CD4-positive, alpha-beta T cell treated with Interleukin-17A for 4 hours (primary cell): ENCODE measurements at regions not wholly inside any gene's neighbourhood (a gene's known extent, or its start where the extent isn't known, plus 50 kb on each side); places are given as distances from the start of the nearest gene placed in this dataset.

Source experiments
- DNase-seq: peaks from one replicate; pipeline ENCODE4 v3.0.0-alpha.2; 2020; ENCODE audit warnings: mixed read lengths

DNA sequence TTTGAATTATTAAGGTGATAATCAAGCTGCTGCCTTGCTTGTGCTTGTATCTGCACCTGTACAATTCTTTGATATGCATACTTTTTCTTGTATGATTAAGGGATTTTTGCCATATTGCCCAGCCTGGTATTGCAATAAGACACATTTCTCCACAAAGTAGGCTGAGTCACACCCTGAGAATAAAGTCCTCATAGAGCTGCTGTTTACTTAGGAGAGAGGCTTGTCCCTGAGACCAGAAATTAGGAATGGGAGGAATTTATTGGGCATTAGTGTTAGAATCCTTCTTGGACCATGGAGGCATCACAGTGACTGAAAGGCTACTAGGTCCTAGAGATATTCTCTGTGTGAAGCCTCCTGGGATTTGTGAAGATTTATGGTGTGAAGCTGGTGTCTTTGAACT lies 506.8 kb upstream of the FBXO33 start:
- DNase-seq: no peak

DNA sequence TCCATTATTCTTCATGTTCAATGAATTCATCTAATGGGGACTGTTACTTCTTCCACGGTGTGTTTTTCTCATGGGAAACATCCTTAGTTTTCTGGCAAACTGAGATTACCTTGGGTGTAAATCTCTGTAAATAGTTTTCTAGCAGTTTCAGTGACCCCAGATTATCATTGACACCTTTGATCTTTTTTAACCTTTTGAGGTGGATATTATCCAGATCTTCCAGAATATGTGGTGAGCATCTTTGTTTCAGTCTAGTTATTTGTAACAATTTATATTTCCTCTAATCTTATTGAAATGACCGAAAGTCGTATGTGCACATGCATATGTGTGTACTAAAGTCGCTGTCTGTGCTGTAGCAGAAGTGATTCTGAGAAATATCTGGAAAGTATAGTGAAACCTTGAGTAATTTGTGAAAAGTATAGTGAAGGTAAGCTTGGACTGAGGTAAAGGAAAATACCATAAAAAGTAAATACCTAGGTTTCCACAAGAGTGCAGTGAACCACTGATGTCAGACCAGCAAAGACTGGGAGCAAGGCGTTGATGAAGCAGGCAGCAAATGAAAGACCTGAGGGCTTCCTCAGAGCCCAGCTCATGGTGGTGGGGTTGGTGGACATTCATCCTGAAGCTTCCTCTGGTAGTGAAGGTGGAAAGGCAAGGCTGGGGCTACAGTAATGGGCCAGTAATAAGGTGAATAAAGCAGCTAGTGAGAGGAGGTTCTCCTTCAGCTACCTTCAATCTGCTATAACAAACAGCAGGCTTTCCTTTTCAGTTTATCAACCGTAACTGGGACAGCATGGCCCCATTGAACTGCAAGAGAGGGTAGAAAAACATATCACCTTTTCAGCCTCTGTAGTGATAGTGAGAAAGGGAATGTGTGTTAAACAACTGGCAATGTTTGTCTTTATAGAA lies 480.2 kb upstream of the FBXO33 start:
- DNase-seq: no peak

DNA sequence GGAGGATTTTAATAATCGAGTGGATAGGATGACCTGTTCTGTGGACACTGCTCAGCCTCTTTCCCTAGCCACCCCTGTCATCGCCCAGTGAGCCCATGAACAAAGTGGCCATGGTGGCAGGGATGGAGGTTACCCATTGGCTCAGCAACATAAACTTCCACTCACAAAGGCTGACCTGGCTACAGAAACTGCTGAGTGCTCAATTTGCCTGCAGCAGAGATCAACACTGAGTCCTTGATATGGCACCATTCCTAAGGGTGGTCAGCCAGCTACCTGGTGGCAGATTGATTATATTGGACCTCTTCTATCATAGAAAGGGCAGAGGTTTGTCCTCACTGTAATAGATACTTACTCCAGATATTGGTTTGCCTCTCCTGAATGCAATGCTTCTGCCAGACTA lies 465.4 kb upstream of the FBXO33 start:
- no peak for DNase-seq

DNA sequence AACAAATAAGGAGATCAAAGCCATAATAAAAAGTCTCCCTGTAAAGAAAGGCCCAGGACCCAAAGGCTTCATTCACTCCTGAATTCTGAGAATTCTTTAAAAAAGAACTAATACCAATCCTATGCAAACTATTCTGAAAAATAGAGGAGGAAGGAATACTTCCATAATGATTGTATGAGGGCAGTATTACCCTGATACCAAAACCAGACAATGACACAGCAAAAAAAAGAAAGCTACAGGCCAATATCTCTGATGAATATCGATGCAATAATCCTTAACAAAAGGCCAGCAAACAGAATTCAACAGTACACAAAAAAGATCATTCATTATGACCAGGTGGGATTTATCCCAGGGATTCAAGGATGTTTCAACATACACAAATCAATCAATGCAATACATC lies 457.8 kb upstream of the FBXO33 start:
- no peak for DNase-seq

DNA sequence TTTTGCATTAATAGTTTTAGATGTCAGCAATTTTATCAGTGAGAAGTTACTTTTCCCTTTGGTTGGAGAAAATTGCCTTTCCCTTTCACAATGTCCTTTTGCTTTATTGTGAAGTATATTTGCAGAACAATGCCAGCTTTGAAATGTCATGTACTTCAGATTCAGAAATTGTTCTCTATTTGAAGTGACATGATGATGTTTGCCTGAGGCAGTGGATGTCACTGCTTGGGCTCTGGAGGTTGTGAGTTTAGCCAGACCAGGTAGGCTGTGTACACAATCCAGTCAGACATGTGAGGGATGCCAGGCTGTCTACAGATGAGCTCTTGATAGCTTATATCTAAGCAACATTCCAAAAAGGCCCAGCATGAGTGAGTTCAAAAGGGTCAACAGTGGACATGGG lies 451.9 kb upstream of the FBXO33 start:
- no peak for DNase-seq

DNA sequence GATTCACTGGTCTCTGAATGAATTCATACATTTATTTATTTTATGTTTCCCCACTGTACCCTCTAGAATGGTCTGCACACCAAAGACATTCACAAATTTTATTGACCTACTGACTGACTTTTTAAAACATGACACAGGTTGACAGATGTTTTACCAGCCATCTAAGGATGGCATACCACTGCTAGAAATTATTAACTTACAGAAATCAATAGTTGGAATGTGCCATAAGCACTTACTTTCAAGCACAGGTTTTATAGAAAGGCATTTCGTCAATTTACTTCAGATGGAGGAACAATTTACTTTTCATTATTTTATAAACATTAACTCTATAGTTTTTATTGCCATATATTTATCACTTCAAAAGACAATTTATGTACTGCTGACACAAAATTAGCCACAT lies 448.7 kb upstream of the FBXO33 start:
- no peak for DNase-seq

DNA sequence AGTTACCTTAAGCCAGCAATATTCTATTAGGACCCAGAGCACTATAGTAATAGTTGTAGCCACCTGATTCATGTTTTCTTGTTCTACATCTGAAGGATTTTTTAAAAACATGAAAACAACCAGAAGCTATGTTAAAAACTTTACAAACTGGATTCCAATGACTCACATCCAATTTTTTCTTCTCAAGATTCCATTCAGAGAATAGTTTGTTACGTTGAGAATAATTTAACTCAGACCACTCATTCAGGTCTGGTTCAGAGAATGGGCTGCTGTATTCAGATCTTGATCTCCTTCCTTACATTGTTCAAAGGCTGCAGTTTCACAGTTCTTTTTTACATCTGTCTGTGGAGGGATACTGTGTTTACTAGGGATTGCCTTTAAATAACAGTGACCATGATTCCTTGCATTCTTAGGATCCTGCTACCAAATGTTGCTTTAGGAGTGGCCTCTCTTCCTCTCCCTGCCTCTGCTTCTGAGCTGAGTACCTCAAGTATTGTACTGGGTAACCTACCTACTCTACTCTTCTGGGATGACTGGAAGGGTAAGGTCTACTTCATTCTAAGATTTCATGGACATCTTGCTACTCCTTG lies 448.0 kb upstream of the FBXO33 start:
- DNase-seq: no peak

DNA sequence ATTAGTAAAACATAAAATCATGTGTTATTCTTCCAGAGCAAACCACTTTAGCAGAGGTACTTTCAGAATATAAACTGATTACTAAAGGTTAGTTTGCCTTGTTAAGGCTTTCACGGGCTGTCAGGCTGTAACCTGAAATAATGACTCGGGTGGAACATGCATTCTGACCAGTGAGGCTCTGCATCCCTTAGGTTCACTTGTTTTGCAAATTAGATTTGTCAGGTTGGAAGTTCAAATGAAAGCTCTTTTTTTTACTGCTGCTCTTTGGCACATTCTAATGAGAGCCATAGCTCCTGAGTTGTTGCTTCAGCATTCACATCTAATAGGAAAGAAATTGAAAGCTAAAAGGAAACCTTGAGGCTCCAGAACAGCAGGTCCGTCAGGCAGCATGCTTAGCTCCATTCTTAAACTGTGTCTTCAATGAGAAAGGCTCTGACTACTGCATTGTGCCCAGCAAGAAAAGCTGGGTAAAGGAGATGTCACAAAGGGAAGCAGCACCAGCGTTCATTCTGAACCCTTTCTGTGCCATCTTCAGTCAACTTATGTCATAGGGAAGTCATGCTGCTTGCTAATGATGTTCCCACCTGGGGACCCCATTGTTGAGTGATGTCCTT lies 445.5 kb upstream of the FBXO33 start:
- DNase-seq: no peak

DNA sequence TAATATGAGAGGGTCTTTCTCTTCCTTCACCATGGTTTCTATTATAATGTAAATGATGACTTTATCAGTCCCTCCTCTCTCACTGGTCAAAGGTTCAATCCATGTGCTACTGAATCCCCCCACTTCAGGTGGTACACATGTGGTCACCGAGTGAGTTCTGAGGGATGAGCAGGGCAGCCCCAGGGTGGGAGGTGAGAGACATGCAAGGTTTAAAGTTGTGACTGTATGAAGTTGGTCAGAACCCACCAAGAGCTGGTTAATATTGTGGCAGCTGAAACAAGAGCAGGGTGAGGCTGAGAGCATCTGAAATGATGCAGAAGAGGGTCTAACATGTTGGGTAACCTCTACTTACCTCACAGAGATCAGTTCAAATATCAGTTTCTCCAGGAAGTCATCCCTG lies 444.7 kb upstream of the FBXO33 start:
- no peak for DNase-seq

DNA sequence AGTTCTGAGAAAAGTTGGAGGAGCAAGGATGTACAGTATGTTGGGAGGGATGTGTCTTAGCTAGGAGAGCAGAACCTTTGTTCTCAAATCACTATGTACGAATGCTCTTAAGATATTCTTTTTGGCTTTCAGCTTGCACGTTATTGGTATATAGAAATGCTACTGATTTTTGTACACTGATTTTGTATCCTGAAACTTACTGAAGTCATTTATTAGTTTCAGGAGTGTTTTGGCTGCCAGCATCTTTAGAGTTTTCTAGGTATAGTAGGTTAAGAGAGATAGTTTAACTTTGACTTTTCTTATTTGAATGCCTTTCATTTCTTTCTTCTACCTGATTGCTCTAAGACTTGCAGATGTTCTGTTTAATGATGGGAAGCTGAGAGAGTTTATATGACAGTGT lies 442.8 kb upstream of the FBXO33 start:
- no peak for DNase-seq

DNA sequence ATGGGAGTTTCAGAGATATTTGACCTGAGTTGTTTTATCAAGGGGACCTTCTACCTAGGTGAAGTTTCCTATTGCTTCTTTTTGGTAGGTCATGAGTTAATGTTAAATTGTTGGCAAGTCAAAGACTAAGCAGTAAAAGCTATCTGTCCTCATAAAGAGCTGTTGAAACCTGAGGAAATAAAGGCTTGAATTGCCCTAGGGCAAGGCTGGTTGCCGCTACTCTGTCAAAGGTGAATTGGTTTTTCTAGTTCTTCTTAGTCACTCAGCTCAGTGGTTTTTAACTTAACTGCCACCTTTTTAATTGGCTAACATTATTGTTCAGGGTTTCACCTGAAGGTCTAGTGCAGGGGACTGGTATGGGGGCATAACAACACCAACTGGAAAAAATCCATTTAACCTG lies 441.6 kb upstream of the FBXO33 start:
- DNase-seq: no peak

DNA sequence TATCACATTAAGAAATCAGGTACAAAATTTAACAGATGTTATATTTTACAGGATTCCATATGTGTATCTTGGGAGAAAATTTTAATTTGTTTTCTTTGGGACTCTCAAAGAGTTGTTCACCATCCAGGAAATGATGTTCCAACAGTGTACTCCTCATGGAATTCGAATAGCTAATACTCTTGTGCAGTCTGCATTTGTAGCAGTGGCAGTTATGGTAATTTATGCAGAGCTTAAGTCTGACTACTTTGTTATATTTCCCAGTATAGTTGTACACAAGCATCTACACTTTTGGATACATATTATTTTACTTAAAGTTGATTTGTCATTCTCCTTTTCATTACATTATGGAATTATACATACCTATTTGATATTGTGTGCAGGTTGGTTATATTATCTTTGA lies 436.7 kb upstream of the FBXO33 start:
- DNase-seq: no peak

DNA sequence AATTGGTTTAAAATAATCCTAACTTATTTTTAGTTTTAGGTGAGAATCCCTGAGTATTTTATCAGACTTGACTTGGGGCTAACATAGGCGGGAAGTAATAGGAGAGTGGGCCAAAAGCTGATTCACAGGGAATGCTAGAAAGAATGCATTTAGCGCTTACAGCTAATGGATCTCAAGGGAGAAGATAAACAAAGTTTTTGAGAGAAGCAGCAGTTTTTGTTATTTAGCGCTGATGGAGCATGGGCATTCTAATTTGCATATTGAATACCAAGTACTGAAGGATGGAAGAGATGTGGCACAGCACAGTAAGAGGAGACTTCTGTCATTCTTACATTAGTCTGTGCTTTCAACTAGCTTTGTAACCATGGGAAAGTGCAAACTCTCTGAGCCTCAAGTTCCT lies 436.0 kb upstream of the FBXO33 start:
- DNase-seq: no peak

DNA sequence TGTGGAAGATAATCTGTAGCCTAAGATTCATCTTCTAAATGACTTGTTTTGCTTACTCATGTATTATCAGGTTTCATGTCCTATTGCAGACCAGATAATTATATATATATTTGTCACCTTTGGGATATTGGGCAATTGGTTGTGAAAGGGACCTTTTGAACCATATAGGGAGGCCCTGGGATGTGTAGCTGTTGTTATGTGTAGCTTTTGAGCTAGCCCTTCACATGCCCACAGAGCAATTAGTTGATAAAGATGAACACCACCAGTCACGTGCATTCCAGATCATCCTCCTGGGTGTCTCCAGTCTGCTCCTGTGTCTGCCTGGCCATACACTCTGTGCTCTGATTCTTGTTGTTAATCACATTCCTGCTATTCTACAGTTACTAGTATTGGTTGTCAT lies 431.2 kb upstream of the FBXO33 start:
- no peak for DNase-seq

DNA sequence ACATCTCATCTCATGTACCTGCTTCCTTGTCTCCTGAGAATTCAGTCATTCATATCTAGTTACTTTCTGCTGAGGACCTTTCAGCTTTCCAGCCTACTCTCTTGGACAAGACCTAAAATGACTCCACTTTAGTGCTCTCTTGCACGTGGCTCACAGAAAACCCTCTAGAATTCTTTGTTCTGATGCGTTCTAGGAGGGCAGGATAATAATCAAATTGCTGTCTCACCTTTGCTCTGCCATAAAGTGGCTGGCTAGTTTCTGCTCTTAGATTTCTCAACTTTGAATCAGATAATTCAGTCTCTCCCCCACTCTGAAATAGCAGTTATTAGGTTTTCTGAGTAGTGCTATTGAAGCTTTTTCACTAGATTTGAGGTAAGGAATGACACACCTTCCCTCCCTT lies 429.5 kb upstream of the FBXO33 start:
- DNase-seq: no peak

DNA sequence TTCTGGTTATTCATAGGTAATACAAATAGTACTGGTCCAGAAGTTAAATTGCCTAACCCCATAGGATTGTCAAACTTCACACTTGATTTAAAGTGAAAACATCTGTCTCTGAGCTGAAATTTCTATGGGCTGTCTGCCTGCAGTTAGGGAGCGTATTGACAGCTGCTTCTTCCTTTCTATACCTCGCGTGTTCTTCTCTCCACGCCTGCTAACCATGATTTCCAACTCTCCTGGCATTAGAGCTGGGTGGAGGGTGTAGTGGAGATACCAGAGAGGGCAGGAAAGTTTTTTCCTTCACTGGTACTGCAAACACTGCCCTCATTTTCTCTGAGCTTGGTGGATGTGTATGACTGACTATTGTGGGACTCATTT lies 429.0 kb upstream of the FBXO33 start:
- no peak for DNase-seq

DNA sequence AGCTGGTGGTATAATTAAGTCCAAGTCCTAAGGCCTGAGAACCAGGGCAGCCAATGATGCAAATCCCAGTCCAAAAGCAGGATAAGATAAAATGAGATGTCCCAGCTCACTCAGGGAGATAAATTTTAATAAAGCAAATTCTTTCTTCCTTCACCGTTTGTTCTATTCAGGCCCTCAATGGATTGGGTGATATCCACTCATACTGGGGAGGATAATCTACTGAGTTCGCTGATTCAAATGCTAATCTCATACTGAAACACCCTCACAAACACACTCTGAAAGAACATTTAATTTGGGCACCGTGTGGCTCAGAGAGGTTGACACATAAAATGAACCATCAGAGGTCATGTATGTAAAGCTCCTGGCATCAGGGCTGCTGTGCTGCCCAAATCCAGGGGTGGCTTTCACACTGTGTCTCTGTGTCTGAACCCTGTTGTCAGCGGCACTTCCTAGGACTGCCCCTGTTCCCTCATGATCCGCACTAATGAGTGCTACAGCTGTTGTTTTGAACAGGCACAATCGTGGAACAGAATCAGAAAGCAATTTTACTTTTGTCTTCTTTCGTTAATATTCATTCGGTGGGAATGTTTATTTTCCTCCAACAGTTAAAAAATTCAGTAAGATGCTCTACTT lies 428.5 kb upstream of the FBXO33 start:
- DNase-seq: no peak

DNA sequence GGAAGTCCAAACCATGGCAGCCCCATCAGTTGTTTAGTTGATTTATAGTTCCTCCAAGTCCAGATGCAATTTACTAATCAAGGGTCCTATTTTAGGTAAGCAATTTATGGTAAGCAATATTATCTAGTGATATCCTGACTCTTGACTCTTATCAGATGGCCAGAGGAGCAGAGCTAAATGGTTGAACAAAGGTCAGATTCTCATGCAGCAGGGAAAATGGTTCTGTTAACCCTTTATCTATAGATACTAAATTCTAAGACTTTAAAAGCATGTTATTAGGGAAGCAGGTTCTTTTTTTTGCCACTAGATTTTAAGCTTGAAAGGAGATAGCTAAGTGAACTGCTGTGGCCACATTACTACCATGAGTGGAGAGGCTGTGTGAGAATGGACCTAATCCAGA lies 427.1 kb upstream of the FBXO33 start:
- DNase-seq: no peak

DNA sequence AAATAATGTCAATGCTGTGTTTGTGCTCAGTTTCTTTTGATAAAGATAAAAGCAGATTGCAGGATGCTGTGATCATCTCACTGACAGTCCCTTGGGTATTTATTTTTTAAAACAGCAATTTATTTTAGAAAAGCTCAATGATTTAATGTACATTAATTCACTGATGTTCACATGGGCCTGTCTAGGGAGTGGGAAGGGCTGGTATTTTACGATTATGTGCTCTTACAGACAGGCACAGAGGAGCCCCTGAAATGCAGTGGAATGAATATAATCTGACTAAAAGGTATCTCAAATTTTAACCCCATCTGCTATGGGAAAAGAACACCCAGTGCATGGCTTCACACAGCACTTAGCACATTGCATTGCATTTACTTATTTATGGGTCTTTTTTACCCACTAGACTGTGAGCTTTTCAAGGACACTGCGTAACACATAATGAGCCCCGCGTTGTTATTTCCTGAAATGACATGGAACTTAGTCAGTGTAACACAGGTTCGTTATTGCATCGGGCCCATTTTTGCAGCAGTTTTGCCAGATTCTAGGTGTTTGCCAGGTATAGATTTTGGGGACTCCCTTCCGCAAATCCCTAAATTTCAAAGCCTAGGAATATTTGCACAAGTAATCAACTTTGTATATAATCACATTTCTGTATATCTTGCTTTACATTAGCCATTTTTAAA lies 425.3 kb upstream of the FBXO33 start:
- DNase-seq: no peak

DNA sequence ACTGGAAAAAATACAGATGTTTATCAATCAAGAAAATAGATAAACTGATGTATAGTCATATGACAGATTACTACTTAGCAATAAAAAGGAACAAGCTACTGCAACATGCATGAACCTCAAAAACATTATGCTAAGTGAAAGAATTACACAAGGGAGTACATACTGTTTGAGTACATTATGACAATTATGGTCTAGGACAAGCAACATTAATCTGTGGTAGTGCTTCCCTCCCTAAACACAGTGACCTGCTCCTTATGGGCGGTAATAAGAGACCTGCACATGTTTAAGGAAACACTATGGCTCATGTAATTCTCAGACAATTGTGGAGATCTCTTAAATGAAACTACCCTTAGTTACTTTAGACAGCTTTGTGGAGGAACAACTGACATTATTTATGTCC lies 421.2 kb upstream of the FBXO33 start:
- DNase-seq: no peak

DNA sequence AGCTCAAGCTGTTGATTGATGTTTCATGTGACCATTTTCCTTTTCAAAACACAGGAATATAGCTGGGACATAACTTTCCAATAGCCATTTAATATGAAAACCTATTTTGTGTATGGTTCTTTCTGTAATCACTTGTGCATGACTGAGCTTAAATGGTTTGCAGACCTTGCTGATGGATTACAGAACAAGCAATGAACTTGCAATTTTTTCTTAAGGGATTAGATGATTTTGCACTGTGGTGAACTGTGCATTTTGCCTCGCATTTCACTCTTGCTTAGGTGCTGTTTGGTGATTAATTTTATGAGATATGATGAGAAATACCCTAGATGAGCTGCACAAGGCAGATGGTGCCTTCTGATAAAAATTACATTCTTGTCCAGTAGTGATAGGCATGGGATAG lies 419.0 kb upstream of the FBXO33 start:
- DNase-seq: no peak

DNA sequence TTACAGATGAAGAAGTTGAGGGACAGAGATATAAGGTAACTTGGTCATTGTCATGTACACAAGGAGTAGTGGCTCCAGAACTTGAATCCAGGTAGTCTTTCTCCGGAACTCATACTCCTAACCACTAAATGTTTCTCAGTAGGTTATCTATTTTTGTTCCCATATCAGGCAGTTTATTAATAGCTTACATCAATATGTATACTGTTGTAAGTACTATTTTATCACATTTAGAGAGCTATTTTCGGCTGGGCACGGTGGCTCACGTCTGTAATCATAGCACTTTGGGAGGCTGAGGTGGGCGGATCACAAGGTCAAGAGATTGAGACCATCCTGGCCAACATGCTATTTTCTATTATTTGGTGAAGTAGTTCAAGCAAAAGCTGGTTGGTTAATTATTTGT lies 415.6 kb upstream of the FBXO33 start:
- no peak for DNase-seq

DNA sequence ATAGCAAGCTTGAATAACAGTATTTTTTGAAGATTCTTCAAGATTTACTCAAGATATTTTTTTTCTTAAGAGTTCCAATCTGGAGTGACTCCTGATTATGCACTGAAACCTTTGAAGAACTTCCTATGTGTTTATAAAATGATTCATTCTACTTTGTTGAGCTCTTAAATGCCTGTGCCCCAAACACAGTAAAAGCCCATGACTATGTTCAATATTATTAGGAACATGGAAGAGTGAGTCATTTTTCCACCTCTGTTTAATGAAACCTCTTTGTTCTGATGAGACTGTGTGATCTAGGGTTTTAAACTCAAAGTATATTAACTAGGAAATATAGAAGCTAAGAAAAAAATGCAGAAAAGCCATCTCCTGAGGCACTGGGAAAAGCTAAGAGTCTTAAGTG lies 415.0 kb upstream of the FBXO33 start:
- no peak for DNase-seq
